ENCODE measurements at regions not wholly inside any gene's neighbourhood (a gene's known extent, or its start where the extent isn't known, plus 50 kb on each side); places are given as distances from the start of the nearest gene placed in this dataset.
"Not testable (repeated sequence)": the region's sequence is repeated elsewhere in the genome, so short reads cannot be mapped to it uniquely, and the experiment has no call there.

DNA sequence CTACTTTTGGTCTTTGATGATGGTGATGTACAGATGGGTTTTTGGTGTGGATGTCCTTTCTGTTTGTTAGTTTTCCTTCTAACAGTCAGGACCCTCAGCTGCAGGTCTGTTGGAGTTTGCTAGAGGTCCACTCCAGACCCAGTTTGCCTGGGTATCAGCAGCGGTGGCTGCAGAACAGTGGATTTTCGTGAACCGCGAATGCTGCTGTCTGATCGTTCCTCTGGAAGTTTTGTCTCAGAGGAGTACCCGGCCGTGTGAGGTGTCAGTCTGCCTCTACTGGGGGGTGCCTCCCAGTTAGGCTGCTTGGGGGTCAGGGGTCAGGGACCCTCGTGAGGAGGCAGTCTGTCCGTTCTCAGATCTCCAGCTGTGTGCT is 56.6 kb upstream of the TNFAIP8 start:
- not testable (repeated sequence) for DNase-seq (ENCODE audit: low read depth in 2 of 2)

DNA sequence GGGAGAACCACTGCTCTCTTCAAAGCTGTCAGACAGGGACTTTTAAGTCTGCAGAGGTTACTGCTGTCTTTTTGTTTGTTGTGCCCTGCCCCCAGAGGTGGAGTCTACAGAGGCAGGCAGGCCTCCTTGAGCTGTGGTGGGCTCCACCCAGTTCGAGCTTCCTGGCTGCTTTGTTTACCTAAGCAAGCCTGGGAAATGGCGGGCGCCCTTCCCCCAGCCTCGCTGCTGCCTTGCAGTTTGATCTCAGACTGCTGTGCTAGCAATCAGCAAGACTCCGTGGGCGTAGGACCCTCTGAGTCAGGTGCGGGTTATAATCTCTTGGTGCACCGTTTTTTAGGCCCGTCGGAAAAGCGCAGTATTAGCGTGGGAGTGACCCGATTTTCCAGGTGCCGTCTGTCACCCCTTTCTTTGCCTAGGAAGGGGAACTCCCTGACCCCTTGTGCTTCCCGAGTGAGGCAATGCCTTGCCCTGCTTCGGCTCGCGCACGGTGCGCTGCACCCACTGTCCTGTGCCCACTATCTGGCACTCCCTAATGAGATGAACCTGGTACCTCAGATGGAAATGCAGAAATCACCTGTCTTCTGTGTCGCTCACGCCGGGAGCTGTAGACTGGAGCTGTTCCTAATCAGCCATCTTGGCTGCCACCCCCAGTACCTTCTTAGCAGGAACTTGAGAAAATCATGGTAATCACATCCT is 56.1 kb upstream of the TNFAIP8 start:
- peak; percentile 80 to 97 for DNase-seq (ENCODE audit: low read depth in 2 of 2)

DNA sequence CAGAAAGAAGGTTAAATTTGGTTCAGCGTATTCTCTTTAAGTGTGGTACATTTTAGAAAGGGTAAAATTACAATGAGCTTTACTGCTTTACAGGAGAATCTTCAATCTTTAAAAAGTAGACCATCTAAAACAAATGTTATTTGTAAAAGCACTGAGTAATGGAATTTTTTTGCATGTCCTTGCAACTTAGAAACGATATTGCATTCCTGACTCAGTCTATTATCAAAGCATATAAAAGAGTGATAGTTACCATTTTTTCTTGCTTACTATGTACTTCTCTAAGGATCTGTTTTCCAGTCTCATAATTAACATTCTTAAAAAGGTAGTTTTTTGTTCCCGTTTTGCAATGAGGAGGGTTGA is 55.5 kb upstream of the TNFAIP8 start:
- DNase-seq (ENCODE audit: low read depth in 2 of 2) = no peak

DNA sequence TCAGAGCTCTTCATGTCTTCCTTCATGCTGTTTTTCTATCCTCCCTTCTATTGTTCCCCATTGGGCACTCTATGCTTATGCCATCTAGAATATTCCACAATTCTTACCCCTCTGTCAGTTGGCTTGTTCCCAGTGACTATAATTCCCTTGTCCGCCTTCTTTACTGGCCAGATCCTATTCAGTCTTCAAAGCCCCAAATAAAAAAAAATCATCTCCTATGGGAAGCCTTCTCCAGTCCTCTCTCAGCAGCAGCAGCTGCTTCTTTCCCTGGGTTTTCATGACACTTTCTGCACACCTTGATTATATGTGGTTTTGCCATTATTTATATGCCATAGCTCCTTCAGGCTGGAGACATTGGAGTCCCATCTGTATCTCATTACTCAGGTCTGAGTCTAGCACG is 54.6 kb upstream of the TNFAIP8 start:
- no peak for DNase-seq (ENCODE audit: low read depth in 2 of 2)

DNA sequence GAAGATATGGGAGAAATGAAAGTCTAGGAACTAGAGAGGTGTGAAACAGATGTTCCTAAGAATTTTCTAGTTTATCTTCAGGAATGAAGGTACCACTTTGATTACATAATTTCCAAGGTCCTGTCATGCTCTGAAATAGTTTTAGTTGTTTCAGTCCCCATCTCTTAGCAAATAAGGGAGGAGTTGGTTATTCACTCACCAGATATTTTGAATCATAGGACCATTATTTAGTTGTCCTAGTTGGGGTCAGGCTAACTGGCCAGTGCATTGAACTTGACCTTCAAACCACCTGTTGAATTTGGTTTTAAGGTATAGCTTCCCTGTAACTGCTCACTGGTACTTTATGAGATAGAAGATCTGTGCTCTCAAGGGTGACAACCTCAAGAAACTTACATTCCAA is 53.9 kb upstream of the TNFAIP8 start:
- no peak for DNase-seq (ENCODE audit: low read depth in 2 of 2)

DNA sequence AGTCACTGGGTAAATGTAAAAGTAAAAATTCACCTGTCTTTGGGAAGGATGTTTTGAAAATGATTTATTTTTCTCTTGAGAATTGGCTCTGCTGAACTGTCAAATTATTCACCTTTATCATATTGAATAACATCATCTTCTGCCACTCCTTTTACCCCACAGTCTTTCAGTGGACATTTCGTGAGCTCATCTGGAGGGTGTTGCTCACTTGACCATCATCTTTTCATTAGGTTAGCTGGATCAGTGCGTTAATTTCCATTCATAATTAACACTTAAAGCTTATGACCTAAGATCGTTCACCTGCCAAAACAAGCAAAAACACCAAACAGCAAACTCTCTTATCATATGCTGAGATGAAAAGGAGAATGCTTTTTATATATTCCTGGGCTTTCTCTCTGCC is 53.4 kb upstream of the TNFAIP8 start:
- no peak for DNase-seq (ENCODE audit: low read depth in 2 of 2)

DNA sequence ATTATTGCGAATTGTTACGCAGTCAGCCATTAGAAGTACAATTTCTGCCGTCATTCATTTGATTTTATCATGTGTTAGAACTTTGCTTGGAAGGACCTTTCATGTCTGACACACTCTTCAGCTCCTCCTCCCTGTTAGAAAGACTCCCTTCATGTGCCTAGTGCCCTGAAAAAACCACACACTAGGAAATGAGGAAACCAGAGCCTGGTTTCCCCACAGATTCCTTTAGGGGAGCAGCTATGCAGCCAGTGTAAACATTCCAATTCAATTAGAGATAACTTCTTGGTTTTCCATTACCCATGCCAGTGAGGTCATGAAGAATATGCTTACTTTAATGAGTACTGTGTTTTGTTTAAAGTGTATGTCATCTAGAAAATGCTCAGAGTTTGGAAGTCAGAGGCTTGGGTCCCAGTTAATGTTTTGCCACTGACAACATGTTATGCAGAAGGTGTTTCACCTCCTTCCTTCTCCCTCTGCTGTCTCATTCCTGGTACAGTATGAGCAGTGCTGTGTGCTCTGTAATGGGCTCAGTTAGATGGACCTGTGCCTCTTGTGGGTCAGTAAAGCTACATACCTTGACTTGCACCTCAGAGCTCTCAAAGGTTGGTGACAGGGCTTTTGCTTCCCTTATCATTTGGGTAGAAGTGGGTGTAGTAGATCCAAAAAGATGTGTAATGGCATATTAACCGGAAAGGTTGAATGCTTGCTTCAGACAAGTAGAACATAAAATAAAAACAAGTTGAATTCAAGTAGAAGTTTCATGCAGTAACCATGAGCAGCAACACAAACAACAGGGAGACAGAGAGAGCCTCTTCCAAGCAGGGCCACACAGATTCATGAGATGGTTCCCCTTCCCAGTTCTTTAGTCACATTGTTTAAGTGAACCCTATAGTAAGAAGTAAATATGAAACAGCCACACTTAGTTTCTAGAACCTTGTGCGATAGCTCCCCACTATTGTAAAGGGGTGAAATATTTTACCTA is 52.6 kb upstream of the TNFAIP8 start:
- DNase-seq (ENCODE audit: low read depth in 2 of 2) = no peak

DNA sequence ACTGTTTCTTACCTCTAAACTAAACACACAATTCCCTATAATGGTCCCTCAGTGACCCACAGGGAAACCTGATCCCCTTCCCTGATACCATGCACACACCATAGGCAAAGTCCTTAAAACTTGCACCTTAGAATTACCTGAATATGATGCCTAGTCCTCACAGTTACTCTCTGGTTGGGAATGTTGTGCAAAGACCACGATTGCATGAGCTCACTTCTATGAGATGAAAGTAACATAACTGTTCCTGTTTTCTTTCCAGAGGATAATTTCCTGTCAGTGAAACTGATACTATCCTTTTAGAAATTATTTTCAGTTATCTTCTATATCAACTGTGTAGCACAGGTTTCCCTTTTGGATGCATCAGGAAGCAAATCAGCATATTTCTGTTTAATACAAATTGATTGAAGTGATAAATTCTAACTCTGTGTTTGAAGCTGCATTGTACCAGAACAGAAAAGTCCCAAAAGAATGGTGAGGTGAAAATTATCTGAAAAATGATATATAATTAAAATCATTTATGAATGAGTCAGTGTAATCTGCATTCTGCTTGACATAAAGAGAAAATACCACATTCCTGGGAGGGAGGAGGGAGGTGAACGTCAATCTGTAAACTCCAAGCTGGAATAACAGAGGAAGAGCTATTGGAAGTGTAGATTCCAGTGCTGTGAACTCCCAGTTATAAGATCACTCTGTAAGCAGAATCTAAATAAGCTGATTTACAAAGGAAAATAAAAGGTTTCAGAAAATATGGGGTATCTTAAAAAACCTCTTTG is 51.2 kb upstream of the TNFAIP8 start:
- no peak for DNase-seq (ENCODE audit: low read depth in 2 of 2)

All from stimulated activated CD8-positive, alpha-beta memory T cell treated with anti-CD3 and anti-CD28 coated beads, Interleukin-15, amount 100 ng/mL, for 4 hours (primary cell).